HL-60 (cell line): ENCODE measurements at regions not wholly inside any gene's neighbourhood (a gene's known extent, or its start where the extent isn't known, plus 50 kb on each side); places are given as distances from the start of the nearest gene placed in this dataset.

Experiments used
- DNase-seq, 2 experiments: peaks; one replicate each; pipeline ENCODE4 v3.0.0-alpha.2; 2010 to 2020; ENCODE audit warnings: low read depth in 1 of 2, low spot score in 1 of 2
- H3K27ac ChIP-seq: fragments of 250-450 bp; sonication (Bioruptor Pico); replicated peaks from 2 replicates; pipeline ENCODE4 v1.5.1; 2020; ENCODE audit warnings: mild to moderate bottlenecking, moderate library complexity
- H3K27me3 ChIP-seq: fragments of 250-450 bp; sonication (Bioruptor Pico); 2 replicates; pipeline ENCODE4 v1.5.1; 2021; ENCODE audit warnings: mild to moderate bottlenecking, moderate library complexity; ENCODE audit not compliant: insufficient read depth, poor library complexity, severe bottlenecking
- H3K4me3 ChIP-seq: replicated peaks from 2 replicates; pipeline ENCODE4 v1.5.1; 2011; ENCODE audit warnings: mild to moderate bottlenecking, control low read depth, low read length; ENCODE audit not compliant: insufficient read depth
- GABPA ChIP-seq: IDR thresholded peaks from 2 replicates; pipeline ENCODE4 v1.6.1; 2012; ENCODE audit warnings: low read depth
- POLR2AphosphoS5 ChIP-seq: IDR thresholded peaks from 2 replicates; pipeline ENCODE4 v1.6.1; 2012; ENCODE audit warnings: low read depth
- REST ChIP-seq: IDR thresholded peaks from 2 replicates; pipeline ENCODE4 v1.6.1; 2012; ENCODE audit warnings: low read depth; ENCODE audit not compliant: insufficient replicate concordance
- SPI1 ChIP-seq: IDR thresholded peaks from 2 replicates; pipeline ENCODE4 v1.6.1; 2012; ENCODE audit warnings: low read depth, mild to moderate bottlenecking, borderline replicate concordance
- TF ChIP-seq, protein P1 (sequence below): IDR thresholded peaks from one replicate; pipeline ENCODE4 v1.5.1; 2011; ENCODE audit warnings: low read length, control low read depth, inconsistent platforms; ENCODE audit not compliant: insufficient read depth

DNA sequence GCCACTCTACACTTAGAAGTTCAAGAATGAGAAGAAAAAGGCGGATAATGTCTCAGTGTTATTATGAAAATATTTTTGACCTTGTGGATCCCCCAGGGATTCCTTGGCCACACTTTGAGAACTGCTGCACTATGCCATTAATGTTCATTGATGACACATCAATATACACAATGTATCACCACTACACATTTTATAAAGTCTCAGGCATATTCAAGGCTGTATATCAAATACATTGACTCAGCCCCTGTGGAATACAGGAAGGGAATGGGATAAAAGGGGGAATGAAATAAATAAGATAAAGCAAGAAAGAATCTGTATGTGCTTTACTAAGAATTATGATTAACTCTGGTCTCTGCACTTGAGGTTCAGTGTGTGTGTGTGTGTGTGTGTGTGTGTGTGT is 69.1 kb downstream of the INHBB start:
- no peak for TF ChIP-seq SPI1
- TF ChIP-seq REST = no peak
- TF ChIP-seq POLR2AphosphoS5 = no peak
- no peak for TF ChIP-seq GABPA
- TF ChIP-seq, protein P1, sequence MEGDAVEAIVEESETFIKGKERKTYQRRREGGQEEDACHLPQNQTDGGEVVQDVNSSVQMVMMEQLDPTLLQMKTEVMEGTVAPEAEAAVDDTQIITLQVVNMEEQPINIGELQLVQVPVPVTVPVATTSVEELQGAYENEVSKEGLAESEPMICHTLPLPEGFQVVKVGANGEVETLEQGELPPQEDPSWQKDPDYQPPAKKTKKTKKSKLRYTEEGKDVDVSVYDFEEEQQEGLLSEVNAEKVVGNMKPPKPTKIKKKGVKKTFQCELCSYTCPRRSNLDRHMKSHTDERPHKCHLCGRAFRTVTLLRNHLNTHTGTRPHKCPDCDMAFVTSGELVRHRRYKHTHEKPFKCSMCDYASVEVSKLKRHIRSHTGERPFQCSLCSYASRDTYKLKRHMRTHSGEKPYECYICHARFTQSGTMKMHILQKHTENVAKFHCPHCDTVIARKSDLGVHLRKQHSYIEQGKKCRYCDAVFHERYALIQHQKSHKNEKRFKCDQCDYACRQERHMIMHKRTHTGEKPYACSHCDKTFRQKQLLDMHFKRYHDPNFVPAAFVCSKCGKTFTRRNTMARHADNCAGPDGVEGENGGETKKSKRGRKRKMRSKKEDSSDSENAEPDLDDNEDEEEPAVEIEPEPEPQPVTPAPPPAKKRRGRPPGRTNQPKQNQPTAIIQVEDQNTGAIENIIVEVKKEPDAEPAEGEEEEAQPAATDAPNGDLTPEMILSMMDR = no peak
- DNase-seq = no peak

DNA sequence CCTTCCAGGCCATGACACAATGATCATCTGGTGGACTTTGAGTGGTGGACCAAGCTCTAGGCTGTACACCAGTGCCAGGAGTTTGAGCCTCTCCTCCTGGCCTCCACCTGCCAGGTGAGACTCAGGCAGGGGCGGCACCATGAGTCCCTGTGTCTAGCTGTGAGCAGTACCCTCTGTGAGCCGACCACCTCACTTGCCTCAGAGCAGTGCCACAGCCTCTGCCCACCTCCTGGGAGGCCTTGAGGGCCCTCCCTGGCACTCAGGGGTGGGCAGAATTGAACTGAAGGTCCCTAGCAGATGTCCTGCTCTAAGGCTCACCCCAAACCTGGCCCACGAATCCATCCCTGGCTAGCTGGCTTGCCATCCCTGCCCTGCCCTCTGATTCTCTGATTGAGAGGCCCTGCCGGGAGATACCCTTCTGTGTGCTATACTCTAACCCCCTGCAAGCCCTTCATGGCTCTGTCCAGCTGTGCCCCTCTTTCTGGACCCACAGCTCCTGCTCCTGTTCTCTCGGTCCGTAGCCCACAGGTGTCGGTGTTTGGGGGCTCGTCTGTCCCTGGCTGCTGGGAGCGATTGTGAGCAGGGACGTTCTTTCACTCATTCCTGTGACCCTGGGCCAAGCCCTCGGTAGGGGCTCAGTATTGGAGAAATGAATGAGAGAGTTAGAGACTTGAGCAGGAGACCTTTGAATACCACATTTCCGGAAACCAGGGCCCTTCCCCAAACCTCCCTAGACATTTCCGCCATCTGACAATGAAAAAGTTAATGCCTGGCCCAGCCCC is 70.0 kb downstream of the INHBB start:
- Histone ChIP-seq H3K4me3 (no peak overlapping the region), H3K27ac (no peak overlapping the region), H3K27me3 (no peaks in the 10 kb centered on the region)
- DNase-seq = no peak
- TF ChIP-seq POLR2AphosphoS5 (no peak), REST (no peak), SPI1 (no peak), GABPA (no peak)
- TF ChIP-seq, protein P1 = no peak

More for the DNA sequence above, 69.1 kb downstream of the INHBB start:
- no peak overlapping the region for H3K4me3 ChIP-seq
- no peak overlapping the region for H3K27ac ChIP-seq
- no peaks in the 10 kb centered on the region for H3K27me3 ChIP-seq

GRCh38 chr2:120418174-120418787 is 72.3 kb downstream of the INHBB start:
- TF ChIP-seq, protein P1 = no peak
- TF ChIP-seq GABPA (no peak), SPI1 (no peak), POLR2AphosphoS5 (no peak), REST (no peak)
- Histone ChIP-seq H3K27ac (no peak overlapping the region), H3K4me3 (no peak overlapping the region), H3K27me3 (no peaks in the 10 kb centered on the region)
- DNase-seq = no peak
